SK-N-MC (cell line): ENCODE measurements at regions not wholly inside any gene's neighbourhood (a gene's known extent, or its start where the extent isn't known, plus 50 kb on each side); places are given as distances from the start of the nearest gene placed in this dataset.

Experiments used
- DNase-seq: peaks from one replicate; pipeline ENCODE4 v3.0.0-alpha.2; 2011; ENCODE audit warnings: low read depth, low spot score
- H3K27ac ChIP-seq: fragments of 200-600 bp; sonication (generic); 2 replicates; pipeline ENCODE4 v1.5.1; 2016; ENCODE audit warnings: mixed run types
- H3K36me3 ChIP-seq: fragments of 200-600 bp; sonication (generic); 2 replicates; pipeline ENCODE4 v1.6.1; 2017; ENCODE audit warnings: antibody characterized with exemption, low read length, mixed read lengths; ENCODE audit not compliant: insufficient read depth
- H3K4me3 ChIP-seq: fragments of 200-600 bp; sonication (generic); 2 replicates; pipeline ENCODE4 v1.5.1; 2016
- H3K9ac ChIP-seq: fragments of 200-600 bp; sonication (generic); 2 replicates; pipeline ENCODE4 v1.8.0; 2017; ENCODE audit warnings: mixed run types, mixed read lengths; ENCODE audit not compliant: insufficient read length
- H3K9me3 ChIP-seq: fragments of 200-600 bp; sonication (generic); 2 replicates; pipeline ENCODE4 v1.6.1; 2017; ENCODE audit warnings: low read depth, mild to moderate bottlenecking, antibody characterized with exemption, low read length, moderate library complexity, mixed read lengths
- EZH2 ChIP-seq: fragments of 200-600 bp; sonication (generic); IDR thresholded peaks from one replicate; pipeline ENCODE4 v1.6.1; 2017; ENCODE audit warnings: antibody characterized with exemption
- FOXP2 ChIP-seq: optimal IDR thresholded peaks from 2 replicates; pipeline ENCODE3; 2011; ENCODE audit warnings: mild to moderate bottlenecking, moderate library complexity; ENCODE audit not compliant: insufficient read depth; ENCODE audit errors: extremely low read length, control extremely low read depth
- POLR2AphosphoS5 ChIP-seq: IDR thresholded peaks from 2 replicates; pipeline ENCODE4 v1.6.1; 2012; ENCODE audit warnings: mild to moderate bottlenecking, low read depth, low read length, borderline replicate concordance

DNA sequence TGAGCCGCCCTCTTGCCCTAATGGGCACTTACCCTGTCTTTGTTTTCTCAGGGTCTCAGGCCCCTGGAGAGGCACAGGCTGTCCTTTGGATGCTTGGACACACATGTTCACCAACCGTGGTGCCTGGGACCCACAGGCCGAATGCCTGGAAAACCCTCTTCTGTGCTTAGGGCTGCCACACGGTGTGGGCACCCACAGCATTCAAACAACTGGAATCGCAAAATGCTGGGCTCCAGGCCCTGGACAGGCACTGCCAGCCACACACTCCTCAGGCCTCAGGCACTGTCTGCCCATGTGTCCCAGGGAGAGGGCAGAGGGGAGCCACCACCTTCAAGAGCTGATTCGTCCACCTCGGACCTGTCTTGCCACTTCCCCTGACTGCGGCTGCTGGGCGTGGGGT is 123.1 kb upstream of the ACKR3 start:
- no peak overlapping the region for H3K27ac ChIP-seq
- no peaks in the 10 kb centered on the region for H3K9me3 ChIP-seq
- DNase-seq: no peak
- TF ChIP-seq POLR2AphosphoS5: no peak
- TF ChIP-seq EZH2: no peak
- TF ChIP-seq FOXP2: no peak
- no peak overlapping the region for H3K4me3 ChIP-seq
- H3K36me3 ChIP-seq: no peaks in the 10 kb centered on the region
- no peak overlapping the region for H3K9ac ChIP-seq

DNA sequence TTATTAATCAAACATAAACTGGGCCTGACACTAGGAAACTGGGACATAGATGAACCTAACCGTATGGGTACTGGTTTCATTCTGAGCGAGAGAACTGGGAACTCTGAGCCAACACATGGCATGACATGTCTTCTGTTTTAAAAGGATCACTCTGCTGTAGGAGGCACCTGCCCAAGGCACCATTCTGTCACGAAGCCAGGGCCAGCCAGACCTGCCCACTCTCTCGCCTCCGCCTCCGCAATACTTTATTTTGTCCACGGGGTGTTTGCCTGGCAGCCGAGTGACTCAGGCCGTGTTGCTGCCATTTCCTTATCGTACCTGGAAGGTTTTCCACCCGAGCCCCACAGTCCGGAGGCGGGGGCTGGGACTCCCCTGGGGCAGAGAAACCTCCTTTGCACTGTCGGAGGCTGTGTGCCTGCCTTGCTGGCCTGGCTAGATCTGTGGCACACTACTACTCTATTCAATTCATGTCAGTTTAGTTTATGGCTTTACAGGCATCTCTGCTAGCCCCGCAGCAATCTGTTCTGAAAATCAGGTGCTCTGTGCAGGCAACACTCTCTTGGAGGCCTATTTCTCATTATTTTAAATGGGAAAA is 120.4 kb upstream of the ACKR3 start:
- Histone ChIP-seq H3K9ac (no peak overlapping the region), H3K27ac (no peak overlapping the region), H3K36me3 (no peaks in the 10 kb centered on the region), H3K4me3 (no peak overlapping the region), H3K9me3 (no peaks in the 10 kb centered on the region)
- TF ChIP-seq POLR2AphosphoS5: no peak
- no peak for TF ChIP-seq EZH2
- no peak for TF ChIP-seq FOXP2
- DNase-seq: no peak

DNA sequence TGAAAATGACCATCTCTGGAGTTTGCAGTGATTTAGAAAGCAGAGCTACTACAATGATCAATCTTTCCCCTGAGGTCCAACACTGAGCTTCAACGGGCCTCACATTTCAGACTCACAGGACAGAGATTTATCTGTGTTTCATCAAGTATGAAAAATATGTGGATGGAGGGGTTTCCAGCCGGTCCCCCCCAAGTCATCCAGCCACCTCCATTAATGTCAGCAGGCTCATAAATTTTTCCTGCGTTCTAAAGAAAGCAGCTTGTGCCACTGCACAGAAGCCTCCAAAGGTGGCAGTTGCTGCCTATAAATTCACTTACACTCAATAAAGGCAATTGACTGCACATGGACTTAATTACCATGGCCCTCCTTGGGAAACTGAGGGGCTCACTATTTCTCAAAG is 117.4 kb upstream of the ACKR3 start:
- Histone ChIP-seq H3K27ac (no peak overlapping the region), H3K9ac (no peak overlapping the region), H3K36me3 (no peaks in the 10 kb centered on the region), H3K9me3 (no peaks in the 10 kb centered on the region), H3K4me3 (no peak overlapping the region)
- TF ChIP-seq POLR2AphosphoS5: no peak
- no peak for TF ChIP-seq EZH2
- no peak for TF ChIP-seq FOXP2
- no peak for DNase-seq

DNA sequence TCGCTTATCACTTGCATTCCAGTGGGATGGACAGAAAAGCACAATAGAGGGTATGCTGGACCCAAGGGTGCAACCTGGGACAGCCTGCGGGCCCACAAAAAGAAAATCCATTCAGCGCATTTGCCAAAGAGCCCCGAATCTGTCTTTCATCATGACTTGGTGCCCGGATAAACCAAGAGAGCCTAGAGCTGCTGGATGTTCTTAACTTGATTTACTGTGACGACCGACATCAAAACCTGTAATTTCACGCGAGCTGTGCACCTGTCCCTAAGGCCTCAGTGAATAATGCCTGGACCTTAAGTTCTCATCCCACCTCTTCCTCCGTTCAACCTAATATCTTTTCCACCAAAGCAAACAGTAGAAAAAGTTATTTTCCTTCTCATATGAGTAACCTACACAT is 115.5 kb upstream of the ACKR3 start:
- TF ChIP-seq EZH2 (no peak), POLR2AphosphoS5 (no peak), FOXP2 (no peak)
- no peaks in the 10 kb centered on the region for H3K36me3 ChIP-seq
- H3K27ac ChIP-seq: no peak overlapping the region
- H3K4me3 ChIP-seq: no peak overlapping the region
- DNase-seq: no peak
- no peaks in the 10 kb centered on the region for H3K9me3 ChIP-seq
- no peak overlapping the region for H3K9ac ChIP-seq

DNA sequence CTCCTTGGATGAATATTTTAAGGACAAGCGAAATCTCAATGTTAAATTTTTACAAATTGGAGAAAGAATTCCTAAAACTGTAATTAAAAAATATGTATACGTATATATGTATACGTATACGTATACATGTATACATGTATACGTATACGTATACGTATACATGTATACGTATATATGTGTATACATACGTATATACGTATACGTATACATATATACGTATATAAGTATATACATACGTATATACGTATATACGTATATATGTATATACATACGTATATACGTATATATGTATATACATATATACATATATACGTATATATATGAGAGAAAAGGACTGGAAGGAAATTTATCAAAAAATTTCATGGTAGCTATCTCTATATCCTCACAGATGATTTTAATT is 110.2 kb upstream of the ACKR3 start:
- DNase-seq: no peak
- no peak overlapping the region for H3K4me3 ChIP-seq
- TF ChIP-seq POLR2AphosphoS5: no peak
- no peak for TF ChIP-seq FOXP2
- TF ChIP-seq EZH2: no peak

DNA sequence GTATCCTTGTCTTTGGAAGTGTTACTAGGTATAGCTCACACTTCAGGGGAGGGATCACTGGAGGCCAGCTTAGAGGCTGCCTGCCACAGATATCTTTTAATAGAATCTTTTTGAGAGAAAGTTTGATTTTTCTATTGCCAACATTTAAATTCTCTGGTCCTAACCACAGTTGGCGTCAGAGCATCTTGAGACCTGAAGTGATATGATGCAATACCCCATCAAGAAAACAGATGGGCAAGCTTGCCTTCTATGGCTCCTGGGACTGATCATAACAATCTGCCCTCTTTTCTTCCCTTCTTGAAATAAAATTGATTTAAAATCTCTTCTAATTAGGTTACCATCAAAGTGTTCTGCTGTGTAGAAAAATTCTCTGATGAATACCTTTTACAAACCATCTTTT is 105.5 kb upstream of the ACKR3 start:
- TF ChIP-seq FOXP2: no peak
- no peak for TF ChIP-seq POLR2AphosphoS5
- no peak for TF ChIP-seq EZH2

More for the DNA sequence above, 110.2 kb upstream of the ACKR3 start:
- Histone ChIP-seq H3K9ac (no peak overlapping the region), H3K9me3 (no peaks in the 10 kb centered on the region), H3K36me3 (no peaks in the 10 kb centered on the region), H3K27ac (no peak overlapping the region)

DNA sequence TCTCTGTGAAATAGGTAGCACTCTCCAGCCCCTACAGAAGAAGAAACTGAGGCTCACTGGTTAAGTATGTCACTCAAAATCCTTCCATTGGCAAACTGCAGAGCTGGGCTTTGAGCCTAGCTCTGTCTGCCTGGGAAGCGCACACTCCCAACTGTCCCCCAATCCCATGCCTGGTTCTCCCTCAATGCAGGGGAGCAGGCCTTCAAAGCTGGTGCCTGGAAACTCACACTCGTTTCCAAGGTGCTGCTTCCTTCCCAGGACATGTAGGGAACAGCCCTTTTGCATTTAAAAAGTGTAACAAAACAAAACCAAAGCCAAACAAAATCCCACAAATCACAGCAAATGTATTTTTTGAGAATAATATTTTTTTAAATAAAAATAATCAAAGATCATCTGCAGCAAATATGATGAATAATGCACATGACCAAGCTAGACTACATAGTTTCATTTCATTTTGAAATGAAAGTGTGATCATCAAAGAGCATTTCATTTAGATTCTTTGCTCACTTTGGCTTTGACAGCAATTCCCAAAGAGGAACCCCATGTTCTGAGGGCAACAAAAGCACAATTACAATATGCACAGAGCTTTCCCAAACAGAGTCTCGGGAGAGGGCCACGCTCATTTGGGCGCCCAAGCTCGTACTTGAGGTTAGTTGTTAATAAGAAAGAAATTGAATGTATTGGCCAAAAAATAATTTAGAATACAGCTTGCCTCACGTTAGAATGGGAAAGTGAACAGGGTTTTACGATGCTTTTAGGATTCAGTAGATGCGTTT is 96.7 kb upstream of the ACKR3 start:
- TF ChIP-seq POLR2AphosphoS5: no peak
- TF ChIP-seq EZH2: no peak
- no peak for TF ChIP-seq FOXP2

More for the DNA sequence above, 105.5 kb upstream of the ACKR3 start:
- Histone ChIP-seq H3K4me3 (no peak overlapping the region), H3K9ac (no peak overlapping the region), H3K9me3 (no peaks in the 10 kb centered on the region), H3K36me3 (no peaks in the 10 kb centered on the region), H3K27ac (no peak overlapping the region)
- DNase-seq: no peak

DNA sequence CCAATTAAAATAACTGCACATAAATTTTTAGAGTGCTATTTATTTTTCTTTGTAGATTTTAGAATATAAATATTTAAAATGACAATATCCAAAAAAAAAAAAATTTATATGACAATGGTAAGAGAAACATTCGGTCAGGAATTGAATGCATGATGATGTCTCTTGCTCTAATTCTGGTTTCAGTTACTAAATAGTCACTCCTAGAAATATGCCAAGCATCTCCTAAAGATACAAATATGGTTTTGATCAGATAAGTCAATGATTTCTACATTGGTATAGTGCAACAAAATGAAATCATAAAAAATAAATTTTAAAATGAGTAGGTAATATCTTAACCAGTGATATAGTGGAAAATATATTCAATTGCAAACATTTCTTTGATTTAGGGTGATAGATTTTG is 95.9 kb upstream of the ACKR3 start:
- H3K9me3 ChIP-seq: no peaks in the 10 kb centered on the region
- H3K27ac ChIP-seq: no peak overlapping the region
- no peaks in the 10 kb centered on the region for H3K36me3 ChIP-seq
- H3K9ac ChIP-seq: no peak overlapping the region
- no peak for TF ChIP-seq EZH2
- no peak for TF ChIP-seq FOXP2
- no peak overlapping the region for H3K4me3 ChIP-seq
- no peak for DNase-seq

More for the DNA sequence above, 96.7 kb upstream of the ACKR3 start:
- Histone ChIP-seq H3K36me3 (no peaks in the 10 kb centered on the region), H3K9ac (no peak overlapping the region), H3K27ac (no peak overlapping the region), H3K9me3 (no peaks in the 10 kb centered on the region), H3K4me3 (no peak overlapping the region)
- DNase-seq: no peak
